ENCODE measurements at regions not wholly inside any gene's neighbourhood (a gene's known extent, or its start where the extent isn't known, plus 50 kb on each side); places are given as distances from the start of the nearest gene placed in this dataset.

DNA sequence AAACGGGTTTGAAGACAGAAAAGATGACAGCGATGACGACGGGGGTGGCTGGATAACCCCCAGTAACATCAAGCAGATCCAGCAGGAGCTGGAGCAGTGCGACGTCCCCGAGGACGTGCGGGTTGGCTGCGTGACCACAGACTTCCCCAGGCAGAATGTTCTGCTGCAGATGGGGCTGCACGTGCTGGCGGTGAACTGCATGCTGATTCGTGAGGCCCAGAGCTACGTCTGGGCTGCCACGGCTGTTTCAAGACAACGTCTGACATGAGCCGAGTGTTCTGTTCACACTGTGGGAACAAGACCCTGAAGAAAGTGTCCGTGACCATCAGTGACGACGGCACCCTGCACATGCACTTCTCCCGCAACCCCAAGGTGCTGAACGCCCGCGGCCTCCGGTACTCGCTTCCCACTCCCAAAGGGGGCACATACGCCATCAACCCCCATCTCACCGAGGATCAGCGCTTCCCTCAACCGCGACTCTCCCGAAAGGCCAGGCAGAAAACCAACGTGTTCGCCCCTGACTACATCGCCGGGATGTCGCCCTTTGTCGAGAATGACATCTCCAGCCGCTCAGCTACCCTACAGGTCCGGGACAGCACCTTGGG, 319.2 kb upstream of the SLC7A11 start:
- Mint-ChIP-seq H3K27me3 (no peaks in the 10 kb centered on the region), H3K9me3 (no peaks in the 10 kb centered on the region), H3K36me3 (no peaks in the 10 kb centered on the region), H3K4me1 (no peaks in the 10 kb centered on the region), H3K27ac (no peak overlapping the region), H3K4me3 (no peak overlapping the region)
- no peak for ATAC-seq

GRCh38 chr4:138560448-138560847, 318.3 kb upstream of the SLC7A11 start:
- no peaks in the 10 kb centered on the region for H3K36me3 Mint-ChIP-seq
- no peaks in the 10 kb centered on the region for H3K27me3 Mint-ChIP-seq
- H3K4me3 Mint-ChIP-seq, result no peak overlapping the region
- H3K27ac Mint-ChIP-seq, result no peak overlapping the region
- no peak for ATAC-seq
- no peaks in the 10 kb centered on the region for H3K4me1 Mint-ChIP-seq
- no peaks in the 10 kb centered on the region for H3K9me3 Mint-ChIP-seq

DNA sequence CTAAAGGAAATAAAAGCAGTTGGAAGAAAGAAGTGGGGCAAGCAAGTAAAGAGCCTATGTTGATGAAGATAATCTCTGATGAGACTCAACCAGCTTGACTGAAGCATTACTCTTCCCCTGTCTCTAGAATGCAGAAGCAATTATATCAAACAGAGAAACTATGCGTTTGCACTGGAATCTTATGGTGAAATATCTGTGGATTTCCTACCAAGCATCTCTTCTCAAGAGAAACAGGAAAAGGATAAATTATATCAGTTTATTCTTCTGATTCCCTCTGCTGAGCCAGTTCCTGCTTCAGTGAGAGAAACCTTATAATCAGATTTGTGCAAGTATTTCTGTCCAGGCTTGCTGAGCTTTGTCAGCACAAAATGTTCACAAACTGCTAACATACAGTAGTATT, 316.7 kb upstream of the SLC7A11 start:
- no peak overlapping the region for H3K27ac Mint-ChIP-seq
- H3K27me3 Mint-ChIP-seq, result no peaks in the 10 kb centered on the region
- no peaks in the 10 kb centered on the region for H3K36me3 Mint-ChIP-seq
- no peak for ATAC-seq
- H3K4me1 Mint-ChIP-seq, result no peaks in the 10 kb centered on the region
- H3K9me3 Mint-ChIP-seq, result no peaks in the 10 kb centered on the region
- H3K4me3 Mint-ChIP-seq, result no peak overlapping the region

- no peaks in the 10 kb centered on the region for H3K36me3 Mint-ChIP-seq
- no peaks in the 10 kb centered on the region for H3K4me1 Mint-ChIP-seq
- H3K9me3 Mint-ChIP-seq, result peaks cover 3% of the 10 kb centered on the region
- H3K27me3 Mint-ChIP-seq, result no peaks in the 10 kb centered on the region
- no peak for ATAC-seq
- H3K27ac Mint-ChIP-seq, result no peak overlapping the region
- H3K4me3 Mint-ChIP-seq, result no peak overlapping the region
Observed at GRCh38 chr4:138555584-138555983, 313.4 kb upstream of the SLC7A11 start.

DNA sequence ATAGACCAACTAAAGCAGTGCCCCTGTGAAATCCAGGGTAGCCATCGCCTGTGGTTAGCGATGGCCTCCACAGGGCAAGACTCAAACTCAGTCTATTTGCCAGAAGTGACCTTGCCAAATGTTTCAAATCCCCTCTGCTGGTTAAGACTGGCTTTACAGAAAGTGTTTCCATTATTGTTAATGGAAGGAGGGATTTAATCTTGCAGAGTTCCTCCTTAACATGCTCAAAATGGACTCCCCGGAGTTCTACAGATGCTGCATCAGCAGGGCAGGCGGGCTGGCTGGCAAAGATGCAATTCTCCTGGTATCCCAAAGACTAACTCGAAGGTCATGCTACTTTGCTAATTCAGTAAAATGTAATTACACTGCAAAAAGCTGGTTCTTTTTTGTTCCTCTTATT, 313.0 kb upstream of the SLC7A11 start:
- Mint-ChIP-seq H3K4me1 (no peaks in the 10 kb centered on the region), H3K27me3 (no peaks in the 10 kb centered on the region), H3K9me3 (peaks cover 3% of the 10 kb centered on the region), H3K4me3 (no peak overlapping the region), H3K36me3 (no peaks in the 10 kb centered on the region), H3K27ac (no peak overlapping the region)
- no peak for ATAC-seq

DNA sequence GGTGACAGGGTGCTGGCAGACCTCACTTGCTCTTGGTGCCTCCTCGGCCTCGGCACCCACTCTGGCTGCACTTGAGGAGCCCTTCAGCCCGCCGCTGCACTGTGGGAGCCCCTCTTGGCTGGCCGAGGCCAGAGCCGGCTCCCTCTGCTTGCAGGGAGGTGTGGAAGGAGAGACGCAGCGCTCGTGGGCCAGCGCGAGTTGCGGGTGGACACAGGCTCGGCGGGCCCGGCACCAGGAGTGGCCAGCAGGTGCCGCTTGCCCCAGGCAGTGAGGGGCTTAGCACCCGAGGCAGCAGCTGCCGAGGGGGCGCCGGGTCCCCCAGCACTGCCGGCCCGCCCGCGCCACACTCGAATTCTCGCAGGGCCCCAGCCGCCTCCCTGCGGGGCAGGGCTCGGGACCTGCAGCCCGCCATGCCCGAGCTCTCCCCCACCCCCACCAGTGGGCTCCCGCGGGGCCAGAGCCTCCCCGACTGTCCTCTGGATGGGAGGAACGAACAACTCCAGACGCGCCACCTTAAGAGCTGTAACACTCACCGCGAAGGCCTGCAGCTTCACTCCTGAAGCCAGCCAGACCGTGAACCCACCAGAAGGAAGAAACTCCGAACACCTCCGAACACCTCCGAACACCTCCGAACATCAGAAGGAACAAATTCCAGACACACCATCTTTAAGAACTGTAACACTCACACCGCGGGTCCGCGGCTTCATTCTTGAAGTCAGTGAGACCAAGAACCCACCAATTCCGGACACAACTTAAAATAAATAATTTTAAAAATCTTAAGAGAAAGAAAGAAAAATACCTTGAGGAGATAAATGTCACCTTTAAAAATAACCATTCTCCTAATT, 311.1 kb upstream of the SLC7A11 start:
- Mint-ChIP-seq H3K9me3 (peaks cover 3% of the 10 kb centered on the region), H3K27me3 (no peaks in the 10 kb centered on the region), H3K27ac (no peak overlapping the region), H3K36me3 (no peaks in the 10 kb centered on the region), H3K4me1 (no peaks in the 10 kb centered on the region), H3K4me3 (no peak overlapping the region)
- no peak for ATAC-seq

GRCh38 chr4:138542191-138542776, 300.1 kb upstream of the SLC7A11 start:
- Mint-ChIP-seq H3K27me3 (no peaks in the 10 kb centered on the region), H3K4me1 (no peaks in the 10 kb centered on the region), H3K27ac (no peak overlapping the region), H3K36me3 (no peaks in the 10 kb centered on the region), H3K4me3 (no peak overlapping the region), H3K9me3 (peaks cover 8% of the 10 kb centered on the region)
- ATAC-seq, result no peak

DNA sequence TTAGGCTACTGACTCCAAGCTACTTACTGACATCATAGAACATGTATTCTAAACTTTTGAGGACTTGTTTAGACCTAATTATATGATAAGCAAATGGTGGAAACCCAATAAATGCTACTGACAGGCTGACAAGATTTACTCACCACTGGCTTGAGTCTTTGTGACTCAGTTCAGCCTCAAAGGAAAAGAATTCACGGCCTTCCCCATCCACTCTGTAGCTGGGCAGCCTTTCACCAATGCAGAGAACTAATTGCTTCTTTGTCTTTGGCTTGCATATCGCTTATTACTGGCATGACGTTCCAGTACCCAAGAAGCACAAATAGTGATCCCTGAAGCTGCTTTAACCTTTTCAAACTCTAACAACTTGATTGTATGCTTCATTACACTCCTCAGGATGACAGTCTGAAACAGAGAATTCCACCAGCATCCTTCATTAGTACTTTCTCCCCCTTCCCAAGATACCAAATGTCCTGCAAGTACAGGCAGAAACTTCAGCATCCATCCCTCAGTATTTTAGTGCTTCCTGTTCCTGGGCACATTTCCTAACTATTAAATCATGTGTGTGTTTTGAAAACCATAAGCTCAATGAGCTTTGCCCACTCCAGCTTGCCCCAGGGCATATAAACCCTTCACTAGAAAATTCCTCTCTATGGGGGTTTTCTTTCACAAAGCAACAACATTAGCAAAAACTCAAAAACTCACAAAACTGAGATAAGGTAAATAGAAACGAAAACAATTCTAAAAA, 298.1 kb upstream of the SLC7A11 start:
- H3K4me3 Mint-ChIP-seq, result no peak overlapping the region
- no peaks in the 10 kb centered on the region for H3K4me1 Mint-ChIP-seq
- H3K27me3 Mint-ChIP-seq, result no peaks in the 10 kb centered on the region
- H3K27ac Mint-ChIP-seq, result no peak overlapping the region
- no peak for ATAC-seq
- no peaks in the 10 kb centered on the region for H3K36me3 Mint-ChIP-seq
- peaks cover 4% of the 10 kb centered on the region for H3K9me3 Mint-ChIP-seq

DNA sequence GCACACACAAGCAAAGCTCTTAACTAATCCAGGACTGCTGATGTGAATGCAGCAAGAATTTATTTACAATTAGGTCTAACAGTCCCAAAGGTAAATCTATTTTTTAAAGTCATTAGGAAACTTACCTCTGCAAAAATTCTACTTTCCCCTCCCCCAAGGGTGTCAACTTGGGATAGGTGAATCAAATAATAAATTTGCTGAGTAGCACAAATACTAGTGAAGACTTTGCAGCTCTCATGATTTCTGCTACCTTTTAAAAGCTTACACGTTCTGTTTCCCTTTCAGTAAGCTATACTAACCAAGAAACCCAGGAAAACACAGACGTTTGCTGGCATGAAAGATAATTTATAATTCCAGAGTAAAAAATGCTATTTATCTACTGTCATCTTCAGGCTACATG, 296.6 kb upstream of the SLC7A11 start:
- H3K9me3 Mint-ChIP-seq, result peaks cover 4% of the 10 kb centered on the region
- H3K4me3 Mint-ChIP-seq, result no peak overlapping the region
- H3K4me1 Mint-ChIP-seq, result no peaks in the 10 kb centered on the region
- no peaks in the 10 kb centered on the region for H3K27me3 Mint-ChIP-seq
- ATAC-seq, result no peak
- H3K36me3 Mint-ChIP-seq, result no peaks in the 10 kb centered on the region
- no peak overlapping the region for H3K27ac Mint-ChIP-seq

DNA sequence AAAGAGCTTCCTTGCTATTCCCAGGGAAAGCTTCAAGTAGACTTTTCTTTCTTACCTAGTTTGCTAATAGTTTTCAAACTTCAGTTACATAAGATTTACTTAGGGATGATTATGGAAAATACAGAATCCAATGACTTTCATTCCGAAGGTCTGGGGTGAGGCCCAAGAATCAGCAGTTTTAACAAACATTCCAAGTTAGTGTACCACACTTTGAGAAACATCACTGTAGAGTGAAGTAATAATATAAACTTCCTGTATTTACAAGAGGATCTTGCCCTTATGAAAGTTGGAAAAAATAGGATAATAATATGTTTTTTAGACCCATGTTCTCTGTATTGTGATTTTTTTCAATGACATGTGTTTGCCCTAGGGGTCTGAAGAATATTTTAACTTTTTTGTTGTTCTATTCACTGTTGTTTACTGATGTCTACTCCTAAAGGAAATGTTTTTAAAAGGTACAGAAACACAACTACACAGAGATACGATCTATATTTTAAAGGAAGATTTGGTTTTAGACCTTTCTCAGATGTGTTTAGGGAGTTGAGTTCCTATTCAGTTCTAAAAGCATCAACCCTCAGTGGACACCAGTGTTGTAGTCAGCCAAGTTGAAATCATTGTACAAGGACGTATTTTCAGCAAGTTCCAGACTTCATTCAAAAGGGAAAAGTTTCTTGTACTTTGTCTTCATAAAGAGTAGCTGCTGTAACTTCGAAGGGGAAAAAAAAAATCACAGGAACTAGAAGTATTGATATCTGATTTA, 295.8 kb upstream of the SLC7A11 start:
- Mint-ChIP-seq H3K4me3 (no peak overlapping the region), H3K27me3 (no peaks in the 10 kb centered on the region), H3K4me1 (no peaks in the 10 kb centered on the region), H3K27ac (no peak overlapping the region), H3K9me3 (peaks cover 11% of the 10 kb centered on the region), H3K36me3 (no peaks in the 10 kb centered on the region)
- ATAC-seq, result no peak

DNA sequence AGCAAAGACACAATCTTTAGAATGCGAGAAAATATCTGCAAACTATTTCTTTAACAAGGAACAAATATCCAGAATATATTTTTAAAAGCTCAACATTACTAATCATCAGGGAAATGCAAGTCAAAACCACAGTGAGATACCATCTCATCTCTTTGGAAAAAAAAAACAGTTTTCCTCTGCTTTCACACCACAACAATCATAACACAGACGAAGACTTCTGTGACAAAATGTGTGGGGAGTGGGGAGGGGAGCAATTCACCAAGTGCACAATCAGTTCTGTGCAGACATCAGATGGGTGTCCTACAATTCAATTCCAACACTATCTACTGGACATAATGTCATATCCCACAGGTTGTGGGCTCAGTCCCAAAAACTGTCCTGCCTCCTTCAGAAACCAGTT, 293.2 kb upstream of the SLC7A11 start:
- peaks cover 26% of the 10 kb centered on the region for H3K9me3 Mint-ChIP-seq

GRCh38 chr4:138522366-138522765, 280.2 kb upstream of the SLC7A11 start:
- Mint-ChIP-seq H3K4me3 (no peak overlapping the region), H3K36me3 (no peaks in the 10 kb centered on the region), H3K9me3 (peaks cover 5% of the 10 kb centered on the region), H3K27me3 (peaks cover 12% of the 10 kb centered on the region), H3K4me1 (no peaks in the 10 kb centered on the region), H3K27ac (no peak overlapping the region)
- ATAC-seq, result no peak

More for the DNA sequence above, 293.2 kb upstream of the SLC7A11 start:
- ATAC-seq, result no peak
- Mint-ChIP-seq H3K4me1 (no peaks in the 10 kb centered on the region), H3K27ac (no peak overlapping the region), H3K36me3 (no peaks in the 10 kb centered on the region), H3K27me3 (no peaks in the 10 kb centered on the region), H3K4me3 (no peak overlapping the region)

DNA sequence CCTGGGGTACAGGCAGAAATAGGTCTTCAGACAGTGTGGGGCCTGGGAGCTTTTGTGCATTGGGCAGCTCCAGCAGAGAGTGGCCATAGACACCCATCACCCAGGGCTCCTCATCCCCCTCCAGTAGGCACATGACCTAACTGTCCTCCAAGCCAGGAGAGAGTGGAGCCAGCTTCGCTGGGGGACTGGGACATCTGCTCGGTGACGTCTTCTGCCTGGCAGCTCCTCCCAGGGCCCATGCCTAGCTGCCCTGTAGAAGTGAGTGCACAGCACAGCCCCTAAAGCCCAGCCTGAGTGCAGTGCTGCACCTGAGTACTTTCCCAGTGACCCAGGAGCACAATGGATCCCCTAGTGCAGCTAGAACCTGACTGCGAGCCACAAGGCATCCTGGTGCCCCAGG, 279.7 kb upstream of the SLC7A11 start:
- H3K4me3 Mint-ChIP-seq, result no peak overlapping the region
- H3K27me3 Mint-ChIP-seq, result peaks cover 12% of the 10 kb centered on the region
- H3K4me1 Mint-ChIP-seq, result no peaks in the 10 kb centered on the region
- peaks cover 5% of the 10 kb centered on the region for H3K9me3 Mint-ChIP-seq
- no peak overlapping the region for H3K27ac Mint-ChIP-seq
- H3K36me3 Mint-ChIP-seq, result no peaks in the 10 kb centered on the region
- peak; percentile 12 for ATAC-seq

DNA sequence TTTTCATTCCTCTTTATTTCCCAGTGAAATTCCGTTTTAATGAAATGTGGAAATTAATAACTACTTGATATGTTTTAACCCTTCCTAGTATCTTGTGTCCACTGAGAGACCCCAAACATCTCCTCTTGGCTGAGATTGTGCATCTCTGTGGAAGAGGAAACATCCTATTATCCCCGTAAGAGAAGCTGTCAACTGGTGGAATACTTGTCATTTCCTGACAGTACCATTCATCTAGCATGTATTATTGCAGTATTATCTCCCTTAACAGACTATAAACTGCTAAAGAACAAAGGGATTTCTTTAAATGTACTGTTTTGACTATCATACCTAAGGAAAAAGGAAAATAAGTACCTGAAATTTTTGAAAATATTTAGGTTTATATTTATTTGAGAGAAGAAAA, 277.3 kb upstream of the SLC7A11 start:
- no peaks in the 10 kb centered on the region for H3K4me1 Mint-ChIP-seq
- no peak overlapping the region for H3K27ac Mint-ChIP-seq
- H3K36me3 Mint-ChIP-seq, result no peaks in the 10 kb centered on the region
- ATAC-seq, result no peak
- peaks cover 12% of the 10 kb centered on the region for H3K27me3 Mint-ChIP-seq
- H3K4me3 Mint-ChIP-seq, result no peak overlapping the region
- peaks cover 5% of the 10 kb centered on the region for H3K9me3 Mint-ChIP-seq

DNA sequence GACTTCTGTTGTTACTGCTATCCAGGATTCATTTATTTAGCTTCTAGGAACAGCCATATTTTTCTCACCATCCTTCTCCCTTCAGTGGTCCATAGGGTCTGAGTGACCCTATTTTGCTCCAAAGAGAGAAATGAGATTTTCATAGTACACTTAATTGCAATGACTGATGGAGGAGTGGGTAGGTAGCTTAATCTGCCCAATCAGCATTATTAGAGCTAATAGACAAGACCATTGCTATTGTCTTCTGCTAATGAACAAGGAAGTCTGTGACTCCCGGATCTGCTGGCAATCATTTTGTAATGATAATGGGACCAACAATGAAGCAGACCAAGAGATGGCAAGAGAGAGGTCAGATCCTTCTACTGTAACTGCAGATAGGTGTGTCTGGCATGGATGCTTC, 271.4 kb upstream of the SLC7A11 start:
- no peak for ATAC-seq
- Mint-ChIP-seq H3K9me3 (no peaks in the 10 kb centered on the region), H3K36me3 (no peaks in the 10 kb centered on the region), H3K27me3 (no peaks in the 10 kb centered on the region), H3K27ac (no peak overlapping the region), H3K4me3 (no peak overlapping the region), H3K4me1 (no peaks in the 10 kb centered on the region)
